Brain pericyte (primary cell): ENCODE measurements at regions not wholly inside any gene's neighbourhood (a gene's known extent, or its start where the extent isn't known, plus 50 kb on each side); places are given as distances from the start of the nearest gene placed in this dataset.

Source experiments
- DNase-seq: peaks from one replicate; pipeline ENCODE4 v3.0.0-alpha.2; 2012; ENCODE audit warnings: low read depth, low spot score

GRCh38 chr13:75231235-75231634 lies 250.7 kb downstream of the TBC1D4 start:
- no peak for DNase-seq

DNA sequence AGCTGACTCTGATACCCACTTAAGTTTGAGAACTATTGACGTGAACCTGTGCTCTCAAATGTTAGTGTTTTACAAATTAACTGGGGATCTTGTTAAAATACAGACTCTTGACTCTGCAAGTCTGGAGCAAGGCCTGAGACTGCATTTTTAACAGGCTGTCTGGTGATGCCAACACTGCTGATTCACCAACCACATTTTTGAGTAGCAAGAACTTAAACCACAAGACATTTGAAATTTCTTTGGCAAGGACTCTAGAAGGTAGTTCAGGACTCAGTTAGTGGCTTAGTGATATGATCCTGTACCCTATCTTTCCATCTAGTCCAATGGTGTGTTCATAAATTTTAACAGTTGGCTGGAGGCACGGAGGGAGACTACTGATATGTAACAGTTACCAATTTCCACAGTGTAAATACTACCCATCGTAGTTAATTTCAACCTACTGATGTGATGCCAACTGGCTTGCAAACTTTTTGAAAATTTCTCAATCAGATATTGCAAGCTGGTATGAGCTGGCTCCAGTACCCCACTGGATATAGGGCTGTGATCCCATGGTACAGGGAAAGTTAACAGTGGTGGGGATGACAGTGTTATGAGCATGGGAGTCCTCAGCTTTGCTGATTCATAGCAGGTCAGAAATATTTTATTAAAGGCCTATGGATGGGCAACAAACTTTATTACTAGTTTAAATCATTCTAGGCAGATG lies 255.1 kb downstream of the TBC1D4 start:
- DNase-seq: no peak

- DNase-seq: no peak
Observed at GRCh38 chr13:75226092-75226491, 255.9 kb downstream of the TBC1D4 start.

DNA sequence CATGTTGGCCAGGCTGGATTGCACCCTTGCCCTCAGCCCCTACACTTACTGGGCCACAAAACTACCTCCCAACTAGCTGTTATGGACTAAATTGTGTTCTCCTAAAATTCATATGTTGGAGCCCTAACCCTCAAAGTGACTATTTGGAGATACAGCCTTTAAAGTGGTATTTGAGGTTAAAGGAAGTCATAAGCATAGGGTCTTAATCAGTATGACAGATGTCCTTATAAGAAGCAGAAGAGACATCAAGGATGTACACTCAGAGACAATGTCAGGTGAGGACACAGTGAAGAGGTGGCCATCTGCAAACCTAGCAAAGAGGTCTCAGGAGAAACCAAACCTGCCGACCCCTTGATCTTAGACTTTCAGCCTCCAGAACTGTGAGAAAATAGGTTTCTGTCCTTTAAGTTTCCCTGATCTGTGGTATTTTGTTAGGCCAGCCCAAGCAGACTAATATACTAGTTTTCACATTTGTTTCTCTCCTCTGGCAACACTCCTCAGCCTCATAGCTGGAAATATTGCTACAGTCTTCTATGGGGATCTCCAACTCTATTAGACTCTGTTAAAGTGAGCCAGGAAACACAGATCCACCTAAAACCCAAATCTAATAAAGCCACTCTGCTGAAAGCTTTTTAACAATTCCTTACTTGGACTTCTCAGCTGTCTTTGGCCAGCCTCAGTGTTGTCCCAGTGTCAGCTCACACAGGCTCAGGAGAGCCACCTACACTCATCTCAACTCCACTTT lies 256.5 kb downstream of the TBC1D4 start:
- no peak for DNase-seq

GRCh38 chr13:75224053-75224742 lies 257.8 kb downstream of the TBC1D4 start:
- no peak for DNase-seq

GRCh38 chr13:75222031-75222430 lies 259.9 kb downstream of the TBC1D4 start:
- no peak for DNase-seq

GRCh38 chr13:75220861-75221260 lies 261.1 kb downstream of the TBC1D4 start:
- DNase-seq: no peak

DNA sequence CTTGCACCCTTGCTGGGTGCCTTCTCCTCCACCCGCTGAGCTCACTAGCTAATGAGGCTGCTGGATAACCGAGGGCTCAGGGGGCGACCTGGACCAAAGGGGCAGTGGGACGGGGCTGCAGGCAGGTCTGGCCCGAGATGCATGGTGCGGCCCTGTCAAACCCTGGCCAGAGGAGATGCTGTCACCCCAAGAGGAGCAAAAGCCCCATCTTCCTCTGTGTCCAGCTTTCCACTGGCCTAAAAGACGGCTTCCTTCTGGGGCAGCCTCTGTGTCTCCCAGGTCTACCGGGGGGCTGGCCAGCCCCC lies 261.8 kb downstream of the TBC1D4 start:
- no peak for DNase-seq

DNA sequence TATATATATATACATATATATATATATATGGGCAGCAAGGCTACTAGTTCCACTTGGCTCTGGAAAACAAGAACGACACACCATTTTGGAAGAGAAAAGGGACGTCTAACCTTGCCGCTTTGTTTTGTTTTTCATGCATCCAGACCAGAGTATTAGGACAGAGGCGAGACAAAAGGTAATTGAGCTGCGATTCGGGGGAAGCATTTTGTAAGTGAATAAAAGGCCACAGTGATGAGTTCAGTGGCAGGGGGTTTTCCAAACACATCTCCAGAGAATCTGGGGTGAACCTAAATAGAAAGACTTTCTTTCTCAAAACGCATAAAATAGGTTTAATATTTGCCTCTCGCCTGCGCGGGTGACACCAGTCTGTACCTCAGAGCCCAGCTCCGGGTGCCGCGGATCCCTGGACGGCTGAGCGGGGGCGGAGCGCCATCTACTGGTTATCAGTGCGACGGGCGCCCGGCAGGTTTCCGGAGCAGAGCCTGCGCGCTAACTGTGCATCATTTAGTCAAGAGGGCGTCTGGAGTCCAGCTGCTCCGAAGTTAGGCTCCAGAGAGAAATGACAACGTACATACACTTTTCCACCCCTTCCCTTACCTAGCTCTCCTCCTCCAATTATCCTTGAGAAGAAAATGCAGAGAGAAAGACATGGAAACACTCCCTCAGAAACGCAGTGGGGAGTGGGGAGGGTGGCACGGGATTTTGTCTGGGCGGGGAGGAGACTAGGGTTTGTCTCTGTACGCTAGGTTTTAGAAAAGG lies 262.3 kb downstream of the TBC1D4 start:
- no peak for DNase-seq

GRCh38 chr13:75217949-75218348 lies 264.0 kb downstream of the TBC1D4 start:
- no peak for DNase-seq

- DNase-seq: no peak
Observed at GRCh38 chr13:75216038-75216437, 265.9 kb downstream of the TBC1D4 start.

DNA sequence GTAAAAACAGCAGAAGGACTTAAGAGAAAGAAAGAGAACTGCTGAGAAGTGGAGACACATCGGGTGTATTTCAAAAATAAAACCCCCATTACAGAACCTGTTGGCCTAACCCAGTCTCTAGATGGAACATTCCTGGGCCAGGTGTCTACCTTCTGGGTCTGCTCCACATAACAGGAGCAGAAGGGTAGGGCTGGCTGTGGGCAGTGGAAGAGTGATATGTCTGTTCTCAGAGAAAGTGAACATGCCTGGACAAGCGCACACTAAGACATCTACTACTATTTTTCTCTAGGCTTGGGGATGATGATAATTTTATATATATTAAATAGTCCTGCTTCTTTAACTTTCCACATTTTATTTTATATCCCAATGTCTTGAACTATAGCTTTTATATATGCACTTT lies 267.1 kb downstream of the TBC1D4 start:
- no peak for DNase-seq

DNA sequence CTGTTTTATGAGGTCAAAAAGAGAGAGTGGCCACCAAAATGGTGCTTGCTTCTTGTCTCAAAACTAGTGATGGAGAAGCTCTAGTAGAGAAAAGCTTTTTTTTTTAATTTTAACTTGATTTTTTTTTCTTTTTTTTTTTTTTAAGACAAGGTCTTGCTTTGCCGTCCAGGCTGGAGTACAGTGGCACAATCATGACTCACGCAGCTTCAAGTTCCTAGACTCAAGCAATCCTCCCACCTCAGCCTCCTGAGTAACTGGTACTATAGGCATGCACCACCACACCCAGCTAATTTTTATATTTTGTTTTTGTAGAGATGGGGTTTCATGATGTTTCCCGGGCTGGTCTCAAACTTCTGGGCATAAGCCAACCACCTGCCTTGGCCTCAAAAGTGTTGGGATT lies 279.0 kb downstream of the TBC1D4 start:
- no peak for DNase-seq

DNA sequence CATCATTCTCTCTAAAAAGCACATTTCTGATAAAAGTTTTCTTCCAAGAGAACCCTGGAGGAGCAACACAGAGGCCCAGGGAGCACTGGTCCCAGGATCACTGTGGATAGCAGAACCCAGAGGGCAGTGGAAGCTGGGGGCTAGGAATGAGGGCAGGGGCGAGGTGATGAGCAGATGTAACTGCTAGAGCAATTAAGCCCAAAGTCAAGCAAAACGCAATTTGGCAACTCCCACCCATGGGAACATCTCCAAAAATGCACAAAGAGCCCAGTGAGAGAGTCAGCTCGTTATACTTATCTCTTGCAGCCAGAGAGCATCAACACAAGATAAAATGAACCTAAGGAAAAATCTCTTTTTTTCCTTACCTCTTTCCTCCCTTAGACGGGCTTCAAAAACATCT lies 284.2 kb downstream of the TBC1D4 start:
- DNase-seq: no peak

DNA sequence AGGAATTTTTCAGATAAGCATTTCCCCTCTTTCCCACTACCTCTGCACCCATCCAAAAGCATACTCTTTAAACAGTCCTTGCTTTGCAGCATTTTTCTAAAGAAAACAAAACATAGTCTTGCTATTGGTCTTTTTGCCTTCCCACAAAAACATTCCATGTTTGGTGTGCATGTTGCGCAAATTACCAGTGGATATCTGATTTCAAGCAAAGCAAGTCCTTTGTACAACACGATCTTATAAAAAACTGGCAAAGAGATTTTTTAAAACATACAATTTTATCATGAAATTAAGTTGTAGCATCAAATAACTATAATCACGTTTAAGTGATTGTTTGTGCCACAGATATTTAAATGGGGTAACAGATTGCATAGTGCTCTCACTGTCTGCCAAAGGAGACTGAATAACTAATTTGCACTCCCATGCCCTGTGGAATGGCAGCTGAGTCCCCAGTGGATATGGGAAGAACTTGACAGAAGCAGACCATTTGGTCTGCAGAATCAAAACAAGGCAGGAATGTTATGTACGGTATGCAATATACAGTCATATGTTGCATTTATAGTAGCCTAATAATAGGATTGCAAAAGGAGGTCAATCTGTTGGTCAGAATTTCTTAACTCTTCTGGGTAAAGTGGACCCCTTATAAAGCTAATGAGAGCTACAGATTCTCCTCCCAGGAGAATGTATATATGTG lies 285.7 kb downstream of the TBC1D4 start:
- peak; percentile 54 for DNase-seq

GRCh38 chr13:75195495-75196146 lies 286.3 kb downstream of the TBC1D4 start:
- peak; percentile 46 for DNase-seq

DNA sequence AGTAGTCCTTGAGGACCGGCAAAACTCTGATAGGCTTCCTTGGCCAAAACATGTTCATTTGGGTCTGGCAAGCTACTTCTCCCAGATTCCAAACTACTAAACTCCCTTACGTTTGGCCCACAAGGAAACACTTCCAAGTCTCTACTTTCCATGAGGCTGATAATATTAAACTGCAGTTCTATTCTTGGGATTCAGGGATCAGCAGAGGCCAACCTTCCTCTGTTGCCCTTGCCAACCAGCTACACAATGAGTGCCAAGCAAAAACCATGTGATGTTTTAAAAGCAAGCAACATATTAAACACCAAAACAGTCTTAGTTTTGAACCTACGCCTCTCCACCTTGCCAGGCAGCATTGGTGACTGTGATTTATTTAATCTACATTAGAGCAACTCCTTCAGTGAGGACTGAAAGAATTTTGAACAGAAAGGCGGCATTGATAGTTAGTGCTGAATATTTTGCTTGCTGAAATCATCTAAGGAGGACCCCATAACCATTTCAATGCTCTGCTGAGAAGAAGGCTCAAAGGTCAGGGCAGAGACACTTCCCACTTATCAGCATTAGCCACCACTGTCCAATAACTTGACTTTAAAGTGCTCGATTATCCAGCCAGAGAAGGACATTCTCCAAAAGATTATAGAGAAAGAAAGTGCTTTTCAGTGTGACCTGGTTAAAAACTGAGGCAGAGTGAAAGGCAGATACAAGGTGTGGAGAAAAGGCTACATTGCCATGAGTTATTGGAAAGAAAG lies 287.1 kb downstream of the TBC1D4 start:
- DNase-seq: no peak

DNA sequence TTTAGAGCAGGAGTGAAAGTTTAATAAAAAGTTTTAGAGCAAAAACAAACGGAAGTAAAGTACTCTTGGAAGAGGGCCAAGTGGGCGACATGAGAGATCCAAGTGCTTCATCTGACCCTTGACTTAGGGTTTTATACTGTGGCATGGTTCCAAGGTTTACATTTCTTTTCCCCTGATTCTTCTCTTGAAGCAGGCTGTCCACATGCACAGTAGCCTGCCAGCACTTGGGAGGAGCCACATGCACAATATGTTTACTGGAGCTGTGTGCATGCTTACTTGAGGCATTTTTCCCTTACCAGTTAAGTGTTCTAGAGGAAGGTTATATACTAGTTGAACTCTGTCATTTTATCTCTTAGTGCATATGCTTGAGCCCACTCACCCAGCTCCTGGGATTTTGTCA lies 295.6 kb downstream of the TBC1D4 start:
- DNase-seq: no peak

DNA sequence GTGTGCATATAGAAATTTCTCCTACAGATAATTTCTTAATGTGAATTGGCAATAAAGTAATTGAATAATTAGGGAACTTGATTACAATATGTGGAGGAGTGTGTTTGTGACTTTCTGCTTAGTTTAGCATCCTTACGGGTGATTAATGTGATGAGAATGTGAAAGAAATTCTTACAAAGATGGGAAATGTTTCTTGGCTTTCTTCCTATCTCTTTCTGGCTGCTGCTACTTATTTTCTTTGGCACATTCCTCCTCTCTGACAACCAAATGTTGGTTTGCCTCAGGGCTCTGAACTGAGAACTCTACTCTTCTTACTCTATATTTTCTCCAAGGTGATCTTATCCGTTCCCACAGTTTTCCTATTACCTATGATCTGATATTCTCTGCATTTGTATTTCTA lies 300.1 kb downstream of the TBC1D4 start:
- no peak for DNase-seq

DNA sequence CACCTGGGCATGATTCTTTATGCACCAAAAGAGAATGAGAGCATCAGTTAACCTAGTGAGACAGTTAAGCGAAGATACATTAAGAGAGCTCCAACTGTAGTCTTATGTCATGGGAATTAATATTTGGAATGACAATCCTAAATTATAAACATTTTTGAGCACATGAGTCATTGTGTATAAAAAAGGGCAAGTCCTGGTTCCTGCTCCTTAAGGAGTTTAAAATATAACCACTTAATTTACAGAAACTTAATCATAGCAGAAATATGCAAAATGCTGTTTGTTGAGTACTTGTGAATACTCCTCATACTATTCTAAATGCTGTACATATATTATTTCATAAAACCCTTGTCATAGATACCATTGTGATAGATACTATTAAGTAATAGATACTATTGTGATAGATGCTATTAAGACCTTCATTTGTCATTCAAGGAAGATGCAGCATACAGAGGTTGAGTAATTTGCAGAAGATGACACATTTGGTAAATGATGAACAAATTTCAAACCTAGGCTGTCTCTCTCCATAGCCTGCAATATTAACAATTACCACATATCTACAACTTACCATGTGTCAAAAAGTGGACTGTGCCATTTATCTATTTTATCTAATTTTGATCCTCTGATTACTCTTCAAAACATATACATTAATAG lies 301.0 kb downstream of the TBC1D4 start:
- no peak for DNase-seq
